ENCODE measurements at regions not wholly inside any gene's neighbourhood (a gene's known extent, or its start where the extent isn't known, plus 50 kb on each side); places are given as distances from the start of the nearest gene placed in this dataset.

- no peak for DNase-seq
These were observed 1263.0 kb downstream of the LRFN5 start for GRCh38 chr14:42869681-42870080.

GRCh38 chr14:42862114-42862513, 1255.4 kb downstream of the LRFN5 start:
- no peak for DNase-seq

- DNase-seq: no peak
These were observed 1253.7 kb downstream of the LRFN5 start for GRCh38 chr14:42860371-42860770.

- DNase-seq: no peak
These were observed 1249.4 kb downstream of the LRFN5 start for GRCh38 chr14:42856106-42856505.

- no peak for DNase-seq
These were observed 1248.4 kb downstream of the LRFN5 start for GRCh38 chr14:42855085-42855484.

GRCh38 chr14:42854061-42854460, 1247.4 kb downstream of the LRFN5 start:
- DNase-seq: no peak

GRCh38 chr14:42848652-42849051, 1242.0 kb downstream of the LRFN5 start:
- no peak for DNase-seq

- no peak for DNase-seq
These were observed 1208.1 kb downstream of the LRFN5 start for GRCh38 chr14:42814817-42815216.

- DNase-seq: no peak
These were observed 1200.2 kb downstream of the LRFN5 start for GRCh38 chr14:42806909-42807315.

GRCh38 chr14:42804141-42804540, 1197.5 kb downstream of the LRFN5 start:
- DNase-seq: peak; percentile 89

- DNase-seq: no peak
These were observed 1195.7 kb downstream of the LRFN5 start for GRCh38 chr14:42802346-42802745.

GRCh38 chr14:42792166-42792565, 1185.5 kb downstream of the LRFN5 start:
- no peak for DNase-seq

- DNase-seq: no peak
These were observed 1176.1 kb downstream of the LRFN5 start for GRCh38 chr14:42782754-42783153.

GRCh38 chr14:42778984-42779383, 1172.3 kb downstream of the LRFN5 start:
- DNase-seq: peak; percentile 31

- DNase-seq: no peak
These were observed 1144.1 kb downstream of the LRFN5 start for GRCh38 chr14:42750771-42751170.

- DNase-seq: no peak
These were observed 1135.4 kb downstream of the LRFN5 start for GRCh38 chr14:42742084-42742483.

GRCh38 chr14:42736408-42736807, 1129.7 kb downstream of the LRFN5 start:
- no peak for DNase-seq

GRCh38 chr14:42734041-42734440, 1127.4 kb downstream of the LRFN5 start:
- no peak for DNase-seq

- no peak for DNase-seq
These were observed 1125.3 kb downstream of the LRFN5 start for GRCh38 chr14:42732005-42732404.

- no peak for DNase-seq
These were observed 1124.8 kb downstream of the LRFN5 start for GRCh38 chr14:42731480-42731879.

GRCh38 chr14:42729681-42730080, 1123.0 kb downstream of the LRFN5 start:
- DNase-seq: no peak

GRCh38 chr14:42719391-42719790, 1112.7 kb downstream of the LRFN5 start:
- DNase-seq: peak; percentile 98

- no peak for DNase-seq
These were observed 1108.6 kb downstream of the LRFN5 start for GRCh38 chr14:42715316-42715715.

- no peak for DNase-seq
These were observed 1103.4 kb downstream of the LRFN5 start for GRCh38 chr14:42710071-42710470.

GRCh38 chr14:42703501-42703900, 1096.8 kb downstream of the LRFN5 start:
- no peak for DNase-seq

- no peak for DNase-seq
These were observed 1080.7 kb downstream of the LRFN5 start for GRCh38 chr14:42687421-42687820.
